Thyroid gland (tissue), 4 donors: ENCODE measurements at regions not wholly inside any gene's neighbourhood (a gene's known extent, or its start where the extent isn't known, plus 50 kb on each side); places are given as distances from the start of the nearest gene placed in this dataset.

Experiments used
- POLR2A ChIP-seq, 2 donors: fragments of 450-650 bp; IDR thresholded peaks; one replicate each; pipeline ENCODE4 v1.6.1; 2017; ENCODE audit warnings: antibody characterized with exemption in 2 of 2, mild to moderate bottlenecking in 2 of 2, moderate library complexity in 1 of 2
- TF ChIP-seq, protein P1 (sequence below), 6 experiments: fragments of 200-600 bp in 3 of 6; fragments of 450-650 bp in 3 of 6; sonication (generic) in 3 of 6; IDR thresholded peaks; one replicate each; pipeline ENCODE4 v1.5.1; 2016 to 2019; ENCODE audit warnings: antibody characterized with exemption in 6 of 6, mild to moderate bottlenecking in 2 of 6, inconsistent platforms in 1 of 6, moderate library complexity in 1 of 6

DNA sequence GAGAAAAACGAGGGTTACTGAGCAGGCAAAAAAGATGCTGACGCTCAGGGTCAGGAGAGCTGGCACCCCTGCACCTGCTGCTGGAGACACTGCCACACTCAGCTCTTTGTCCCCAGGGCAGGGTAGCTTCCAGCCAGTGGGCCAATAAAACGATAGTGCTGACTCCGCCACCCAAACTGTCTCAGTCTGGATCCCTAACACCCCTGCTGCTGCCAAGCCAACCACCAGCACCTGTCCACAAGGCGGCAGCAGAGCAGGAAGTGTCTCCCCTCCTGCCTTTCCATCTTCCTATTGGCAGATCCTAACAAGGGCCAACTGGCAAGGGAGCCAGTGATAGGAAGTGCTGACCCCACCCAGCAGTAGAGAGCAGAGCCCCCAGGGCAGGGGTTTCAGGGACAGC, 531.5 kb upstream of the SALL3 start:
- TF ChIP-seq POLR2A (IDR thresholded peaks at IDR 0.05), result no peak
- TF ChIP-seq, protein P1, sequence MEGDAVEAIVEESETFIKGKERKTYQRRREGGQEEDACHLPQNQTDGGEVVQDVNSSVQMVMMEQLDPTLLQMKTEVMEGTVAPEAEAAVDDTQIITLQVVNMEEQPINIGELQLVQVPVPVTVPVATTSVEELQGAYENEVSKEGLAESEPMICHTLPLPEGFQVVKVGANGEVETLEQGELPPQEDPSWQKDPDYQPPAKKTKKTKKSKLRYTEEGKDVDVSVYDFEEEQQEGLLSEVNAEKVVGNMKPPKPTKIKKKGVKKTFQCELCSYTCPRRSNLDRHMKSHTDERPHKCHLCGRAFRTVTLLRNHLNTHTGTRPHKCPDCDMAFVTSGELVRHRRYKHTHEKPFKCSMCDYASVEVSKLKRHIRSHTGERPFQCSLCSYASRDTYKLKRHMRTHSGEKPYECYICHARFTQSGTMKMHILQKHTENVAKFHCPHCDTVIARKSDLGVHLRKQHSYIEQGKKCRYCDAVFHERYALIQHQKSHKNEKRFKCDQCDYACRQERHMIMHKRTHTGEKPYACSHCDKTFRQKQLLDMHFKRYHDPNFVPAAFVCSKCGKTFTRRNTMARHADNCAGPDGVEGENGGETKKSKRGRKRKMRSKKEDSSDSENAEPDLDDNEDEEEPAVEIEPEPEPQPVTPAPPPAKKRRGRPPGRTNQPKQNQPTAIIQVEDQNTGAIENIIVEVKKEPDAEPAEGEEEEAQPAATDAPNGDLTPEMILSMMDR (IDR thresholded peaks at IDR 0.05), result no peak
